GM06990 (cell line): ENCODE measurements at regions not wholly inside any gene's neighbourhood (a gene's known extent, or its start where the extent isn't known, plus 50 kb on each side); places are given as distances from the start of the nearest gene placed in this dataset.

Experiments
- DNase-seq: peaks from one replicate; pipeline ENCODE4 v3.0.0-alpha.2; 2011; ENCODE audit not compliant: insufficient read length; ENCODE audit errors: extremely low read depth
- H3K27me3 ChIP-seq: replicated peaks from 2 replicates; pipeline ENCODE4 v1.6.0; 2011; ENCODE audit warnings: low read length; ENCODE audit not compliant: control insufficient read depth, insufficient read depth
- H3K36me3 ChIP-seq: 2 replicates; pipeline ENCODE4 v1.5.1; 2011; ENCODE audit warnings: low read length; ENCODE audit not compliant: control insufficient read depth, insufficient read depth
- H3K4me3 ChIP-seq: replicated peaks from 2 replicates; pipeline ENCODE4 v1.5.1; 2011; ENCODE audit warnings: low read depth, mild to moderate bottlenecking, control low read depth, low read length
- CTCF ChIP-seq: IDR thresholded peaks from 2 replicates; pipeline ENCODE4 v1.5.1; 2011; ENCODE audit warnings: low read length, control low read depth, mild to moderate bottlenecking, inconsistent platforms; ENCODE audit not compliant: insufficient read depth, poor library complexity, severe bottlenecking

GRCh38 chr9:113659740-113660139 lies 196.2 kb downstream of the RGS3 start:
- no peak for TF ChIP-seq CTCF
- Histone ChIP-seq H3K4me3 (no peak overlapping the region), H3K36me3 (no peaks in the 10 kb centered on the region), H3K27me3 (no peaks in the 10 kb centered on the region; the same call in none of the 2 replicates)
- DNase-seq: no peak

- Histone ChIP-seq H3K27me3 (no peaks in the 10 kb centered on the region; the same call in none of the 2 replicates), H3K4me3 (no peak overlapping the region), H3K36me3 (no peaks in the 10 kb centered on the region)
- TF ChIP-seq CTCF: no peak
- DNase-seq: no peak
Observed at GRCh38 chr9:113660196-113660595, 196.7 kb downstream of the RGS3 start.

GRCh38 chr9:113661074-113661473 lies 197.5 kb downstream of the RGS3 start:
- no peak for DNase-seq
- H3K36me3 ChIP-seq: no peaks in the 10 kb centered on the region
- H3K4me3 ChIP-seq: no peak overlapping the region
- no peak for TF ChIP-seq CTCF
- H3K27me3 ChIP-seq: no peaks in the 10 kb centered on the region; the same call in none of the 2 replicates

DNA sequence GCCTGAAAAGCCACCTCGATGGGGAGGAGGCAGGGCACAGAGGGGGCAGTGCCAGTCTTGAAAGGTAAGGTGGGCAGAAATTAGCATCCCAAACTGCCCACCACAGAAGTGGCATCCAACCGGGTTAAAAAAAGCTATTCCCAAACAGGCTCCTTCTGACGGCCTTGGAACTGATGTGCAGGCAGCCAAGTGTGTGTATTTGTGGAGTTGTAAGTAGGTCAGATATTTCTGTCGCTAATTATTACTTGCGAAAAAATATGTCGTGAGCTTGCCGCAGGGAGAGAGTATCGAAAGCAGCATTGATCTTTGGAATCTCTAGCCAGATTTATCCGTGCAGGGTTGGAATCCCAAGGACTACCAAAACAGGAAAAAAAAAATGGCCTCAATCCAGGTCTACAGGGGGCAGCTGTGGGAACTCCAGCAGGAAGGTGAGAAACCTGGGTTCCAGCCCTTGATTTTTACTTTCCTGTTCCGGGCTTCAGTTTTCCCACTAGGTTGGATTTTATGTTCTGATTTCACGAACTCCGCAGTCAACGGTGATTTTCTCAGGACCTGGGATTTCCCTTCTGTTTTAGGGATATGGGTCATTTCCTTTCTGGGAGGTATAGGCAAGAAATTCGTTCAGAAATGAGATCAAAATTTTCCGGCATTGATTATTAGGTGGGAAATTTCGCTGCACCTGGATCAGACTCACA lies 200.8 kb downstream of the RGS3 start:
- no peak overlapping the region for H3K4me3 ChIP-seq
- H3K36me3 ChIP-seq: no peaks in the 10 kb centered on the region
- no peaks in the 10 kb centered on the region; the same call in none of the 2 replicates for H3K27me3 ChIP-seq
- DNase-seq: no peak
- no peak for TF ChIP-seq CTCF

GRCh38 chr9:113665064-113665463 lies 201.5 kb downstream of the RGS3 start:
- Histone ChIP-seq H3K36me3 (no peaks in the 10 kb centered on the region), H3K4me3 (no peak overlapping the region), H3K27me3 (no peaks in the 10 kb centered on the region; the same call in none of the 2 replicates)
- DNase-seq: no peak
- no peak for TF ChIP-seq CTCF
